Memory B cell (primary cell): ENCODE measurements at regions not wholly inside any gene's neighbourhood (a gene's known extent, or its start where the extent isn't known, plus 50 kb on each side); places are given as distances from the start of the nearest gene placed in this dataset.

Experiments used
- ATAC-seq: fragments of 150-1000 bp; cut with Tn5 transposase; 2 replicates; pipeline ENCODE4 v1.10.0; 2021; ENCODE audit warnings: low read depth, mild to moderate bottlenecking, moderate library complexity
- DNase-seq, 2 donors: peaks; one replicate each; pipeline ENCODE4 v3.0.0; 2022; ENCODE audit warnings: low spot score in 2 of 2
- H3K27ac Mint-ChIP-seq: one replicate; pipeline ENCODE4 v1.8.0; 2022; ENCODE audit warnings: mild to moderate bottlenecking, moderate library complexity, mixed read lengths
- H3K27me3 Mint-ChIP-seq: one replicate; pipeline ENCODE4 v1.8.0; 2022; ENCODE audit warnings: mixed read lengths
- H3K36me3 Mint-ChIP-seq: one replicate; pipeline ENCODE4 v1.8.0; 2022; ENCODE audit warnings: mild to moderate bottlenecking, mixed read lengths
- H3K4me1 Mint-ChIP-seq: one replicate; pipeline ENCODE4 v1.8.0; 2022; ENCODE audit warnings: mixed read lengths
- H3K4me3 Mint-ChIP-seq: one replicate; pipeline ENCODE4 v1.8.0; 2022; ENCODE audit warnings: mild to moderate bottlenecking, moderate library complexity, mixed read lengths
- H3K9me3 Mint-ChIP-seq: one replicate; pipeline ENCODE4 v1.8.0; 2022; ENCODE audit warnings: mixed read lengths

GRCh38 chr7:156456032-156456431 lies 184.5 kb upstream of the RNF32 start:
- Mint-ChIP-seq H3K27me3 (peaks cover 19% of the 10 kb centered on the region), H3K27ac (no peak overlapping the region), H3K36me3 (no peaks in the 10 kb centered on the region), H3K4me1 (no peaks in the 10 kb centered on the region), H3K9me3 (no peaks in the 10 kb centered on the region), H3K4me3 (no peak overlapping the region)
- no peak for DNase-seq
- no peak for ATAC-seq

GRCh38 chr7:156450473-156450872 lies 190.1 kb upstream of the RNF32 start:
- Mint-ChIP-seq H3K36me3 (no peaks in the 10 kb centered on the region), H3K27ac (no peak overlapping the region)

GRCh38 chr7:156448918-156449317 lies 191.7 kb upstream of the RNF32 start:
- DNase-seq: no peak
- Mint-ChIP-seq H3K36me3 (no peaks in the 10 kb centered on the region), H3K4me3 (no peak overlapping the region), H3K27me3 (peaks cover 3% of the 10 kb centered on the region), H3K4me1 (no peaks in the 10 kb centered on the region), H3K27ac (no peak overlapping the region), H3K9me3 (no peaks in the 10 kb centered on the region)
- ATAC-seq: no peak

More at GRCh38 chr7:156450473-156450872, 190.1 kb upstream of the RNF32 start:
- H3K9me3 Mint-ChIP-seq: no peaks in the 10 kb centered on the region
- H3K4me1 Mint-ChIP-seq: no peaks in the 10 kb centered on the region
- ATAC-seq (no peak), DNase-seq (no peak)
- no peak overlapping the region for H3K4me3 Mint-ChIP-seq
- peaks cover 5% of the 10 kb centered on the region for H3K27me3 Mint-ChIP-seq

GRCh38 chr7:156446990-156447389 lies 193.6 kb upstream of the RNF32 start:
- H3K9me3 Mint-ChIP-seq: no peaks in the 10 kb centered on the region
- H3K4me3 Mint-ChIP-seq: no peak overlapping the region
- no peak for DNase-seq
- no peaks in the 10 kb centered on the region for H3K36me3 Mint-ChIP-seq
- H3K27me3 Mint-ChIP-seq: no peaks in the 10 kb centered on the region
- no peak for ATAC-seq
- no peak overlapping the region for H3K27ac Mint-ChIP-seq
- no peaks in the 10 kb centered on the region for H3K4me1 Mint-ChIP-seq

- DNase-seq (no peak), ATAC-seq (no peak)
- Mint-ChIP-seq H3K27ac (no peak overlapping the region), H3K4me1 (no peaks in the 10 kb centered on the region), H3K4me3 (no peak overlapping the region), H3K9me3 (no peaks in the 10 kb centered on the region), H3K36me3 (no peaks in the 10 kb centered on the region), H3K27me3 (peaks cover under 1% of the 10 kb centered on the region)
Measured at GRCh38 chr7:156445997-156446761, 194.4 kb upstream of the RNF32 start.

GRCh38 chr7:156442516-156442915 lies 198.1 kb upstream of the RNF32 start:
- no peaks in the 10 kb centered on the region for H3K4me1 Mint-ChIP-seq
- H3K27me3 Mint-ChIP-seq: peaks cover 6% of the 10 kb centered on the region
- no peak for DNase-seq
- ATAC-seq: no peak
- H3K27ac Mint-ChIP-seq: no peak overlapping the region
- H3K4me3 Mint-ChIP-seq: no peak overlapping the region
- H3K9me3 Mint-ChIP-seq: no peaks in the 10 kb centered on the region
- no peaks in the 10 kb centered on the region for H3K36me3 Mint-ChIP-seq

- H3K4me1 Mint-ChIP-seq: no peaks in the 10 kb centered on the region
- no peak overlapping the region for H3K4me3 Mint-ChIP-seq
- DNase-seq (no peak), ATAC-seq (no peak)
- H3K9me3 Mint-ChIP-seq: no peaks in the 10 kb centered on the region
- H3K36me3 Mint-ChIP-seq: no peaks in the 10 kb centered on the region
- peaks cover 6% of the 10 kb centered on the region for H3K27me3 Mint-ChIP-seq
- H3K27ac Mint-ChIP-seq: no peak overlapping the region
Measured at GRCh38 chr7:156440456-156440855, 200.1 kb upstream of the RNF32 start.

- ATAC-seq (no peak), DNase-seq (no peak)
- Mint-ChIP-seq H3K27ac (no peak overlapping the region), H3K9me3 (no peaks in the 10 kb centered on the region), H3K4me3 (no peak overlapping the region), H3K27me3 (peaks cover 12% of the 10 kb centered on the region), H3K4me1 (no peaks in the 10 kb centered on the region), H3K36me3 (no peaks in the 10 kb centered on the region)
Measured at GRCh38 chr7:156438011-156438410, 202.6 kb upstream of the RNF32 start.

- Mint-ChIP-seq H3K36me3 (no peaks in the 10 kb centered on the region), H3K4me1 (no peaks in the 10 kb centered on the region), H3K9me3 (no peaks in the 10 kb centered on the region), H3K4me3 (no peak overlapping the region), H3K27me3 (peaks cover 12% of the 10 kb centered on the region), H3K27ac (no peak overlapping the region)
- no peak for DNase-seq
- no peak for ATAC-seq
Measured at GRCh38 chr7:156437021-156437614, 203.5 kb upstream of the RNF32 start.

- Mint-ChIP-seq H3K9me3 (no peaks in the 10 kb centered on the region), H3K27ac (no peak overlapping the region), H3K4me3 (no peak overlapping the region), H3K27me3 (peaks cover 7% of the 10 kb centered on the region), H3K36me3 (no peaks in the 10 kb centered on the region), H3K4me1 (no peaks in the 10 kb centered on the region)
- DNase-seq (no peak), ATAC-seq (no peak)
Measured at GRCh38 chr7:156435486-156436231, 204.9 kb upstream of the RNF32 start.

GRCh38 chr7:156434706-156435105 lies 205.9 kb upstream of the RNF32 start:
- Mint-ChIP-seq H3K4me3 (no peak overlapping the region), H3K36me3 (no peaks in the 10 kb centered on the region), H3K27me3 (peaks cover 6% of the 10 kb centered on the region), H3K27ac (no peak overlapping the region), H3K9me3 (no peaks in the 10 kb centered on the region), H3K4me1 (no peaks in the 10 kb centered on the region)
- DNase-seq (no peak), ATAC-seq (no peak)

GRCh38 chr7:156432018-156432417 lies 208.6 kb upstream of the RNF32 start:
- ATAC-seq: no peak

GRCh38 chr7:156430109-156430508 lies 210.5 kb upstream of the RNF32 start:
- Mint-ChIP-seq H3K4me3 (no peak overlapping the region), H3K27ac (no peak overlapping the region), H3K27me3 (peaks cover 6% of the 10 kb centered on the region), H3K4me1 (no peaks in the 10 kb centered on the region), H3K9me3 (no peaks in the 10 kb centered on the region), H3K36me3 (no peaks in the 10 kb centered on the region)
- ATAC-seq (no peak), DNase-seq (no peak)

More at GRCh38 chr7:156432018-156432417, 208.6 kb upstream of the RNF32 start:
- Mint-ChIP-seq H3K9me3 (no peaks in the 10 kb centered on the region), H3K27ac (no peak overlapping the region), H3K27me3 (peaks cover 6% of the 10 kb centered on the region), H3K4me1 (no peaks in the 10 kb centered on the region), H3K4me3 (no peak overlapping the region), H3K36me3 (no peaks in the 10 kb centered on the region)
- DNase-seq: no peak

GRCh38 chr7:156429514-156429913 lies 211.1 kb upstream of the RNF32 start:
- ATAC-seq: no peak
- Mint-ChIP-seq H3K27ac (no peak overlapping the region), H3K36me3 (no peaks in the 10 kb centered on the region), H3K9me3 (no peaks in the 10 kb centered on the region), H3K27me3 (peaks cover 4% of the 10 kb centered on the region), H3K4me1 (no peaks in the 10 kb centered on the region), H3K4me3 (no peak overlapping the region)
- no peak for DNase-seq
